ENCODE measurements at regions not wholly inside any gene's neighbourhood (a gene's known extent, or its start where the extent isn't known, plus 50 kb on each side); places are given as distances from the start of the nearest gene placed in this dataset.

- no peak for ATAC-seq
- H3K4me3 Mint-ChIP-seq = no peak overlapping the region
- H3K36me3 Mint-ChIP-seq (ENCODE audit: insufficient read depth) = no peaks in the 10 kb centered on the region
- no peaks in the 10 kb centered on the region for H3K27me3 Mint-ChIP-seq (ENCODE audit: low read depth)
- peaks cover 21% of the 10 kb centered on the region for H3K9me3 Mint-ChIP-seq
- no peak for DNase-seq
- no peaks in the 10 kb centered on the region for H3K4me1 Mint-ChIP-seq (ENCODE audit: low read depth)
Observed at GRCh38 chr5:113869611-113870010, 356.1 kb downstream of the YTHDC2 start.

- Mint-ChIP-seq H3K36me3 (ENCODE audit: insufficient read depth) (no peaks in the 10 kb centered on the region), H3K9me3 (peaks cover 21% of the 10 kb centered on the region), H3K4me1 (ENCODE audit: low read depth) (no peaks in the 10 kb centered on the region), H3K4me3 (no peak overlapping the region), H3K27me3 (ENCODE audit: low read depth) (no peaks in the 10 kb centered on the region)
- DNase-seq (no peak), ATAC-seq (no peak)
Observed at GRCh38 chr5:113871972-113872371, 358.5 kb downstream of the YTHDC2 start.

GRCh38 chr5:113875096-113875495, 361.6 kb downstream of the YTHDC2 start:
- H3K9me3 Mint-ChIP-seq = peaks cover 6% of the 10 kb centered on the region
- no peaks in the 10 kb centered on the region for H3K36me3 Mint-ChIP-seq (ENCODE audit: insufficient read depth)
- no peaks in the 10 kb centered on the region for H3K4me1 Mint-ChIP-seq (ENCODE audit: low read depth)
- H3K4me3 Mint-ChIP-seq = no peak overlapping the region
- H3K27me3 Mint-ChIP-seq (ENCODE audit: low read depth) = no peaks in the 10 kb centered on the region
- DNase-seq (no peak), ATAC-seq (no peak)

- no peaks in the 10 kb centered on the region for H3K4me1 Mint-ChIP-seq (ENCODE audit: low read depth)
- no peak overlapping the region for H3K4me3 Mint-ChIP-seq
- H3K36me3 Mint-ChIP-seq (ENCODE audit: insufficient read depth) = no peaks in the 10 kb centered on the region
- no peak for ATAC-seq
- H3K9me3 Mint-ChIP-seq = peaks cover 7% of the 10 kb centered on the region
- H3K27me3 Mint-ChIP-seq (ENCODE audit: low read depth) = no peaks in the 10 kb centered on the region
- DNase-seq = no peak
Observed at GRCh38 chr5:113891491-113891890, 378.0 kb downstream of the YTHDC2 start.

GRCh38 chr5:113896789-113897188, 383.3 kb downstream of the YTHDC2 start:
- DNase-seq (no peak), ATAC-seq (no peak)
- H3K4me1 Mint-ChIP-seq (ENCODE audit: low read depth) = no peaks in the 10 kb centered on the region
- H3K27me3 Mint-ChIP-seq (ENCODE audit: low read depth) = peaks cover 1% of the 10 kb centered on the region
- no peaks in the 10 kb centered on the region for H3K36me3 Mint-ChIP-seq (ENCODE audit: insufficient read depth)
- no peaks in the 10 kb centered on the region for H3K9me3 Mint-ChIP-seq
- no peak overlapping the region for H3K4me3 Mint-ChIP-seq

- Mint-ChIP-seq H3K9me3 (no peaks in the 10 kb centered on the region), H3K36me3 (ENCODE audit: insufficient read depth) (no peaks in the 10 kb centered on the region), H3K27me3 (ENCODE audit: low read depth) (peaks cover 1% of the 10 kb centered on the region), H3K4me3 (no peak overlapping the region), H3K4me1 (ENCODE audit: low read depth) (no peaks in the 10 kb centered on the region)
- ATAC-seq (no peak), DNase-seq (no peak)
Observed at GRCh38 chr5:113897748-113898147, 384.3 kb downstream of the YTHDC2 start.

GRCh38 chr5:113900141-113900540, 386.6 kb downstream of the YTHDC2 start:
- Mint-ChIP-seq H3K36me3 (ENCODE audit: insufficient read depth) (no peaks in the 10 kb centered on the region), H3K4me3 (no peak overlapping the region), H3K9me3 (no peaks in the 10 kb centered on the region), H3K4me1 (ENCODE audit: low read depth) (no peaks in the 10 kb centered on the region), H3K27me3 (ENCODE audit: low read depth) (peaks cover 1% of the 10 kb centered on the region)
- ATAC-seq = no peak
- DNase-seq = no peak

GRCh38 chr5:113900816-113901215, 387.3 kb downstream of the YTHDC2 start:
- Mint-ChIP-seq H3K36me3 (ENCODE audit: insufficient read depth) (no peaks in the 10 kb centered on the region), H3K9me3 (no peaks in the 10 kb centered on the region), H3K4me3 (no peak overlapping the region), H3K4me1 (ENCODE audit: low read depth) (no peaks in the 10 kb centered on the region), H3K27me3 (ENCODE audit: low read depth) (peaks cover 1% of the 10 kb centered on the region)
- ATAC-seq (no peak), DNase-seq (no peak)

- DNase-seq = no peak
- H3K4me1 Mint-ChIP-seq (ENCODE audit: low read depth) = no peaks in the 10 kb centered on the region
- no peaks in the 10 kb centered on the region for H3K36me3 Mint-ChIP-seq (ENCODE audit: insufficient read depth)
- no peak for ATAC-seq
- peaks cover 1% of the 10 kb centered on the region for H3K27me3 Mint-ChIP-seq (ENCODE audit: low read depth)
- H3K9me3 Mint-ChIP-seq = no peaks in the 10 kb centered on the region
- no peak overlapping the region for H3K4me3 Mint-ChIP-seq
Observed at GRCh38 chr5:113901718-113902117, 388.2 kb downstream of the YTHDC2 start.

GRCh38 chr5:113902917-113903660, 389.6 kb downstream of the YTHDC2 start:
- DNase-seq (no peak), ATAC-seq (no peak)
- no peaks in the 10 kb centered on the region for H3K36me3 Mint-ChIP-seq (ENCODE audit: insufficient read depth)
- H3K27me3 Mint-ChIP-seq (ENCODE audit: low read depth) = peaks cover 1% of the 10 kb centered on the region
- no peak overlapping the region for H3K4me3 Mint-ChIP-seq
- H3K9me3 Mint-ChIP-seq = no peaks in the 10 kb centered on the region
- H3K4me1 Mint-ChIP-seq (ENCODE audit: low read depth) = no peaks in the 10 kb centered on the region

- H3K36me3 Mint-ChIP-seq (ENCODE audit: insufficient read depth) = no peaks in the 10 kb centered on the region
- no peaks in the 10 kb centered on the region for H3K27me3 Mint-ChIP-seq (ENCODE audit: low read depth)
- no peak for ATAC-seq
- no peak overlapping the region for H3K4me3 Mint-ChIP-seq
- no peaks in the 10 kb centered on the region for H3K4me1 Mint-ChIP-seq (ENCODE audit: low read depth)
- no peak for DNase-seq
- no peaks in the 10 kb centered on the region for H3K9me3 Mint-ChIP-seq
Observed at GRCh38 chr5:113909782-113910181, 396.3 kb downstream of the YTHDC2 start.

- ATAC-seq = no peak
- H3K27me3 Mint-ChIP-seq (ENCODE audit: low read depth) = no peaks in the 10 kb centered on the region
- H3K4me3 Mint-ChIP-seq = no peak overlapping the region
- H3K9me3 Mint-ChIP-seq = no peaks in the 10 kb centered on the region
- no peak for DNase-seq
- no peaks in the 10 kb centered on the region for H3K36me3 Mint-ChIP-seq (ENCODE audit: insufficient read depth)
- no peaks in the 10 kb centered on the region for H3K4me1 Mint-ChIP-seq (ENCODE audit: low read depth)
Observed at GRCh38 chr5:113917997-113918396, 404.5 kb downstream of the YTHDC2 start.

- H3K4me3 Mint-ChIP-seq = no peak overlapping the region
- no peaks in the 10 kb centered on the region for H3K36me3 Mint-ChIP-seq (ENCODE audit: insufficient read depth)
- H3K9me3 Mint-ChIP-seq = no peaks in the 10 kb centered on the region
- H3K27me3 Mint-ChIP-seq (ENCODE audit: low read depth) = no peaks in the 10 kb centered on the region
- no peak for DNase-seq
- H3K4me1 Mint-ChIP-seq (ENCODE audit: low read depth) = no peaks in the 10 kb centered on the region
- no peak for ATAC-seq
Observed at GRCh38 chr5:113922343-113922742, 408.8 kb downstream of the YTHDC2 start.

- Mint-ChIP-seq H3K36me3 (ENCODE audit: insufficient read depth) (no peaks in the 10 kb centered on the region), H3K4me3 (no peak overlapping the region), H3K4me1 (ENCODE audit: low read depth) (no peaks in the 10 kb centered on the region), H3K27me3 (ENCODE audit: low read depth) (no peaks in the 10 kb centered on the region), H3K9me3 (peaks cover 4% of the 10 kb centered on the region)
- no peak for DNase-seq
- ATAC-seq = no peak
Observed at GRCh38 chr5:113935453-113935852, 422.0 kb downstream of the YTHDC2 start.

- DNase-seq (no peak), ATAC-seq (no peak)
- Mint-ChIP-seq H3K4me3 (no peak overlapping the region), H3K9me3 (peaks cover 4% of the 10 kb centered on the region), H3K4me1 (ENCODE audit: low read depth) (no peaks in the 10 kb centered on the region), H3K27me3 (ENCODE audit: low read depth) (no peaks in the 10 kb centered on the region), H3K36me3 (ENCODE audit: insufficient read depth) (no peaks in the 10 kb centered on the region)
Observed at GRCh38 chr5:113937301-113937700, 423.8 kb downstream of the YTHDC2 start.

Data from activated T-cell treated with anti-CD3 and anti-CD28 coated beads, Interleukin-2, amount 50 U/mL, for 4 hours (primary cell).